Activated T-helper 1 cell treated with anti-CD3 and anti-CD28 coated beads, Interleukin-12 subunit alpha, Interleukin-12 subunit beta, Interleukin-2, Interleukin-4 antibody, amounts not matched to agents 30 ng/mL and 10 ng/mL and 1 ng/mL, durations not matched to agents 14 hours and 24 hours and 36 hours (primary cell): ENCODE measurements at regions not wholly inside any gene's neighbourhood (a gene's known extent, or its start where the extent isn't known, plus 50 kb on each side); places are given as distances from the start of the nearest gene placed in this dataset.

Source experiments
- DNase-seq: peaks from one replicate; pipeline ENCODE4 v3.0.0; 2021; ENCODE audit warnings: low spot score
- H3K27ac Mint-ChIP-seq: one replicate; pipeline ENCODE4 v1.8.0; 2021; ENCODE audit warnings: mild to moderate bottlenecking, mixed read lengths
- H3K27me3 Mint-ChIP-seq: one replicate; pipeline ENCODE4 v1.8.0; 2022; ENCODE audit warnings: mild to moderate bottlenecking, moderate library complexity, mixed read lengths; ENCODE audit not compliant: insufficient read depth
- H3K36me3 Mint-ChIP-seq: one replicate; pipeline ENCODE4 v1.8.0; 2021; ENCODE audit warnings: low read depth, mixed read lengths
- H3K4me1 Mint-ChIP-seq: one replicate; pipeline ENCODE4 v1.8.0; 2021; ENCODE audit warnings: low read depth, mixed read lengths
- H3K4me3 Mint-ChIP-seq: one replicate; pipeline ENCODE4 v1.8.0; 2021; ENCODE audit warnings: mild to moderate bottlenecking, moderate library complexity, mixed read lengths
- H3K9me3 Mint-ChIP-seq: one replicate; pipeline ENCODE4 v1.8.0; 2021; ENCODE audit warnings: mixed read lengths
- intact Hi-C: fragments of 100-400 bp; cut with micrococcal nuclease; formaldehyde crosslinking; loops from one replicate; pipeline ENCODE4 v1.15.1; 2024

DNA sequence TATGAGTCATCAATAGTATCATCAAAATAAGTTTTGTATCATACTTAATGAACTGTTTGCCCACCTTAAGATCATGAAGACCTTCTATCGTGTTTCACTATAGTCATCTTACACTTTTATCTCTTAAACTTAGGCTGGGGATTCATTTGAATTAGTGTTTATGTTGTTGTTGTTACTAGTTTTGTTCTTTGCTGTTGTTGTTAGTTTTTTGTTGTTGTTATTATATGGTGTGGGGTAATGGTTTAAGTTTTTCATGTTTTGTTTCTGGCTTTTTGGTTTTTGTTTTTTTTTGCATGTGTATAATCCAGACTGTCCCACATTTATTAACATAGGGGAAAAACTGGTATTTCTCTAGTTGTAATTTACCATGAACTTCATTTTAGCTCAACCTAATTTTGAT, 965.1 kb upstream of the MIR17HG start:
- no peaks in the 10 kb centered on the region for H3K27me3 Mint-ChIP-seq
- H3K36me3 Mint-ChIP-seq, result no peaks in the 10 kb centered on the region
- no peak overlapping the region for H3K4me3 Mint-ChIP-seq
- peaks cover 14% of the 10 kb centered on the region for H3K9me3 Mint-ChIP-seq
- DNase-seq, result no peak
- intact Hi-C loops, result no loop called here
- H3K4me1 Mint-ChIP-seq, result no peaks in the 10 kb centered on the region
- no peak overlapping the region for H3K27ac Mint-ChIP-seq

- DNase-seq, result no peak
- Mint-ChIP-seq H3K4me3 (no peak overlapping the region), H3K36me3 (no peaks in the 10 kb centered on the region), H3K9me3 (peaks cover 23% of the 10 kb centered on the region), H3K4me1 (no peaks in the 10 kb centered on the region), H3K27me3 (no peaks in the 10 kb centered on the region), H3K27ac (no peak overlapping the region)
- intact Hi-C loops, result no loop called here
These were observed 961.6 kb upstream of the MIR17HG start for GRCh38 chr13:90385781-90386489.

DNA sequence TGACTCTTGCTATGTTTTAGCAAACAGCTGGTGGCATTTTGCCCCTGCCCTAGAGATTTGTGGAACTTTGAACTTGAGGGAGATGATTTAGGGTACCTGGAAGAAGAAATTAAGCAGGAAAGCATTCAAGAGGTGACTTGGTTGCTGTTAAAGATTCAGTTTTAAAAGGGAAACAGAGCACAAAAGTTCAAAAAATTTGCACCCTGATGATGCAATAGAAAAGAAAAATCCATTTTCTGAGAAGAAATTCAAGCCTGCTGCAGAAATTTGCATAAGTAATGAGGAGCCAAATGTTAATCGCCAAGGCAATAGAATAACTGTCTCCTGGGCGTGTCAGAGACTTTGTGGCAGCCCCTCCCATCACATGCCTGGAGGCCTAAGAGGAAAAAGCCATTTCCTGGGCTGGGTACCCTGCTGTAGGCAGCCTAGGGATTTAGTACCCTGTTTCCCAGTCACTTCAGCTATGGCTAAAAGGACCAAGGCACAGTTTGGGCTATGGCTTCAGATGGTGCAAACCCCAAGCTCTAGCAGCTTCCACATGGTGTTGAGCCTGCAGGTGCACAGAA, 958.5 kb upstream of the MIR17HG start:
- Mint-ChIP-seq H3K27ac (no peak overlapping the region), H3K9me3 (peaks cover 26% of the 10 kb centered on the region), H3K4me1 (no peaks in the 10 kb centered on the region), H3K4me3 (no peak overlapping the region), H3K36me3 (no peaks in the 10 kb centered on the region), H3K27me3 (no peaks in the 10 kb centered on the region)
- no peak for DNase-seq
- intact Hi-C loops, result no loop called here

- Mint-ChIP-seq H3K4me1 (no peaks in the 10 kb centered on the region), H3K36me3 (no peaks in the 10 kb centered on the region), H3K9me3 (peaks cover 26% of the 10 kb centered on the region), H3K27me3 (no peaks in the 10 kb centered on the region), H3K27ac (no peak overlapping the region), H3K4me3 (no peak overlapping the region)
- intact Hi-C loops, result no loop called here
- DNase-seq, result no peak
These were observed 958.0 kb upstream of the MIR17HG start for GRCh38 chr13:90389537-90389936.

GRCh38 chr13:90393408-90393807, 954.1 kb upstream of the MIR17HG start:
- intact Hi-C loops, result no loop called here
- Mint-ChIP-seq H3K4me1 (no peaks in the 10 kb centered on the region), H3K36me3 (no peaks in the 10 kb centered on the region), H3K9me3 (peaks cover 21% of the 10 kb centered on the region), H3K4me3 (no peak overlapping the region), H3K27ac (no peak overlapping the region), H3K27me3 (no peaks in the 10 kb centered on the region)
- no peak for DNase-seq

DNA sequence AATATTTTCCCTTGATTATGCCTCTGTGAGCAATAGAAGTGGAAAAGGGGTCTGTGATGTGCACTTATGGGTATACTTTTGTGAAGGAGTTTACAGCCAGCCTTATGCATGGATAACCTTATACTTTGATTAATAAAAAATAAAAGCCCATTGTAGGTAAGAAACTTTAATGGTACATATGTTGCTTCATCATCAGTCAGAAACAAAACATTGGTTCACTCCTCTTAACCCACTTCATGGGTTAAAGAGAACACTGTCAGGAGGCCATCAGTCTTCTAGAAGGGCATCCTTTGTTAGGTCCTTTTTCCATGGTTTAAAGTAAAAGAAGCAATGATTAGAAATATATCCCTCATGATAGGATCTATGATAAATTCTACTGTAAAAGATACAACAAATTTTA, 952.1 kb upstream of the MIR17HG start:
- no peak for DNase-seq
- H3K27me3 Mint-ChIP-seq, result no peaks in the 10 kb centered on the region
- H3K4me1 Mint-ChIP-seq, result no peaks in the 10 kb centered on the region
- no peak overlapping the region for H3K27ac Mint-ChIP-seq
- no peak overlapping the region for H3K4me3 Mint-ChIP-seq
- intact Hi-C loops, result no loop called here
- no peaks in the 10 kb centered on the region for H3K36me3 Mint-ChIP-seq
- H3K9me3 Mint-ChIP-seq, result peaks cover 16% of the 10 kb centered on the region

GRCh38 chr13:90395846-90396245, 951.6 kb upstream of the MIR17HG start:
- intact Hi-C loops, result no loop called here
- no peaks in the 10 kb centered on the region for H3K27me3 Mint-ChIP-seq
- DNase-seq, result no peak
- peaks cover 16% of the 10 kb centered on the region for H3K9me3 Mint-ChIP-seq
- H3K36me3 Mint-ChIP-seq, result no peaks in the 10 kb centered on the region
- H3K27ac Mint-ChIP-seq, result no peak overlapping the region
- H3K4me1 Mint-ChIP-seq, result no peaks in the 10 kb centered on the region
- no peak overlapping the region for H3K4me3 Mint-ChIP-seq

GRCh38 chr13:90396266-90396665, 951.2 kb upstream of the MIR17HG start:
- no peak for DNase-seq
- intact Hi-C loops, result no loop called here
- peaks cover 11% of the 10 kb centered on the region for H3K9me3 Mint-ChIP-seq
- no peak overlapping the region for H3K4me3 Mint-ChIP-seq
- no peaks in the 10 kb centered on the region for H3K36me3 Mint-ChIP-seq
- H3K27ac Mint-ChIP-seq, result no peak overlapping the region
- H3K27me3 Mint-ChIP-seq, result no peaks in the 10 kb centered on the region
- no peaks in the 10 kb centered on the region for H3K4me1 Mint-ChIP-seq

GRCh38 chr13:90397503-90397902, 950.0 kb upstream of the MIR17HG start:
- Mint-ChIP-seq H3K4me3 (no peak overlapping the region), H3K27ac (no peak overlapping the region), H3K4me1 (no peaks in the 10 kb centered on the region), H3K36me3 (no peaks in the 10 kb centered on the region), H3K27me3 (no peaks in the 10 kb centered on the region), H3K9me3 (peaks cover 11% of the 10 kb centered on the region)
- intact Hi-C loops, result no loop called here
- no peak for DNase-seq

DNA sequence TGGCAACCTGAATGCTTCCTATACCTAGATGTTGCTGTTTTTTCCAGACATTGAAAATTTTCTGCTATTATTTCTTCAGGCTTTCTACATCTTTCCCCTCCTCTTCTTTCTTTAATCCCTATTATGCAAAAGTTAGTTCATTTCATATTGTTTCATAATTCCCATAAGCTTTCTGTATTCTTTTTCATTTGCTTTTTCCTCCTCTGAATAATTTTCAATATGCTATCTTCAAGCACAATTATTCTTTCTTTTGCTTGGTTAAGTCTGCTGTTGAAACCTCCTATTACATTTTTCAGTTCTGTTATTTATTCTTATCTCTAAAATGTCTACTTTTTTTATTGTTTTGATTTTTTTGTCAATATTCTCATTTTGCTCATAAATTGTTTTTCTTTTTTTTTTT, 947.1 kb upstream of the MIR17HG start:
- Mint-ChIP-seq H3K4me3 (no peak overlapping the region), H3K27me3 (no peaks in the 10 kb centered on the region), H3K36me3 (no peaks in the 10 kb centered on the region), H3K4me1 (no peaks in the 10 kb centered on the region), H3K9me3 (peaks cover 16% of the 10 kb centered on the region), H3K27ac (no peak overlapping the region)
- no peak for DNase-seq
- intact Hi-C loops, result no loop called here

GRCh38 chr13:90401150-90401549, 946.3 kb upstream of the MIR17HG start:
- intact Hi-C loops, result no loop called here
- Mint-ChIP-seq H3K4me1 (no peaks in the 10 kb centered on the region), H3K36me3 (no peaks in the 10 kb centered on the region), H3K4me3 (no peak overlapping the region), H3K27me3 (no peaks in the 10 kb centered on the region), H3K27ac (no peak overlapping the region), H3K9me3 (peaks cover 13% of the 10 kb centered on the region)
- DNase-seq, result no peak

- no peaks in the 10 kb centered on the region for H3K36me3 Mint-ChIP-seq
- no peaks in the 10 kb centered on the region for H3K4me1 Mint-ChIP-seq
- intact Hi-C loops, result no loop called here
- DNase-seq, result no peak
- no peak overlapping the region for H3K27ac Mint-ChIP-seq
- H3K4me3 Mint-ChIP-seq, result no peak overlapping the region
- peaks cover 9% of the 10 kb centered on the region for H3K9me3 Mint-ChIP-seq
- H3K27me3 Mint-ChIP-seq, result no peaks in the 10 kb centered on the region
These were observed 945.4 kb upstream of the MIR17HG start for GRCh38 chr13:90402102-90402501.

DNA sequence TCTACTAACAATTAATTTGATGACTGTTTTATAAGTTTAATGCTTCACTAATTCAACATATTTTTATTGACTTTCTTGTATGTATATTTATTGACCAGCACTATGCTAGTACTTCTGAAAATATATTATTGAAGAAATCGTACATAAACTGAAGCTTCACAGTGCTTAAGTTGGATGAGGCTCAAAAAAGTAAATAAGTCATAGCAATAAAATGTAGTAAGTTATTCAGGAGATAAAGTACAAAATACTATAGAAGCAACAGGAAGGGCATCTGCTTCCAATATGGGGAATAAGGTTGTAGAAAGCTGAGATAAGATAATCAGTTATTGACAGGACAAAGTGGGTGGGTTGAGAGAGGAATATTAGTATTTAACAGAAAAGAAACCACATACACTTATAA, 944.9 kb upstream of the MIR17HG start:
- Mint-ChIP-seq H3K27ac (no peak overlapping the region), H3K27me3 (no peaks in the 10 kb centered on the region), H3K36me3 (no peaks in the 10 kb centered on the region), H3K4me1 (no peaks in the 10 kb centered on the region), H3K9me3 (peaks cover 7% of the 10 kb centered on the region), H3K4me3 (no peak overlapping the region)
- intact Hi-C loops, result no loop called here
- DNase-seq, result no peak
